CD4-positive, CD25-positive, alpha-beta regulatory T cell (primary cell): ENCODE measurements at regions not wholly inside any gene's neighbourhood (a gene's known extent, or its start where the extent isn't known, plus 50 kb on each side); places are given as distances from the start of the nearest gene placed in this dataset.

Experiments
- ATAC-seq, 2 donors: fragments of 150-1000 bp; cut with Tn5 transposase; one replicate each; pipeline ENCODE4 v1.10.0; 2021; ENCODE audit warnings: low read depth in 2 of 2, moderate number of reproducible peaks in 2 of 2, moderate library complexity in 1 of 2
- DNase-seq, 3 donors: peaks; one replicate each; pipeline versions ENCODE4 v3.0.0 to v3.0.0-alpha.2; 2012 to 2022; ENCODE audit warnings: mixed read lengths in 1 of 3
- H3K27ac ChIP-seq: one replicate; pipeline ENCODE4 v1.7.0; 2013; ENCODE audit warnings: mild to moderate bottlenecking, low read length; ENCODE audit not compliant: insufficient read depth, poor library complexity, severe bottlenecking
- H3K27me3 ChIP-seq: one replicate; pipeline ENCODE4 v1.7.0; 2013; ENCODE audit warnings: low read length; ENCODE audit not compliant: control insufficient read depth, insufficient read depth
- H3K36me3 ChIP-seq: one replicate; pipeline ENCODE4 v1.7.0; 2013; ENCODE audit warnings: mild to moderate bottlenecking, low read length, moderate library complexity; ENCODE audit not compliant: control insufficient read depth, insufficient read depth
- H3K4me1 ChIP-seq: 2 replicates; pipeline ENCODE4 v1.7.0; 2013; ENCODE audit warnings: mild to moderate bottlenecking, low read length; ENCODE audit not compliant: insufficient read depth, control insufficient read depth, poor library complexity, severe bottlenecking
- H3K4me3 ChIP-seq: one replicate; pipeline ENCODE4 v1.7.0; 2013; ENCODE audit warnings: low read depth, mild to moderate bottlenecking, low read length, moderate library complexity
- H3K9me3 ChIP-seq, 2 experiments: 1 replicate in 1 of 2; 2 replicates in 1 of 2; pipeline ENCODE4 v1.7.0; 2013; ENCODE audit warnings: low read length in 2 of 2, mild to moderate bottlenecking in 1 of 2, moderate library complexity in 1 of 2; ENCODE audit not compliant: control insufficient read depth in 2 of 2
- H3K27ac Mint-ChIP-seq, 3 donors: one replicate each; pipeline ENCODE4 v1.8.0; 2020 to 2022; ENCODE audit warnings: mild to moderate bottlenecking in 3 of 3, mixed read lengths in 3 of 3, moderate library complexity in 2 of 3
- H3K27me3 Mint-ChIP-seq: one replicate; pipeline ENCODE4 v1.8.0; 2022; ENCODE audit warnings: mild to moderate bottlenecking, mixed read lengths
- H3K36me3 Mint-ChIP-seq: one replicate; pipeline ENCODE4 v1.8.0; 2020; ENCODE audit warnings: mixed read lengths
- H3K4me1 Mint-ChIP-seq, 4 donors: one replicate each; pipeline ENCODE4 v1.8.0; 2020 to 2022; ENCODE audit warnings: mixed read lengths in 4 of 4, mild to moderate bottlenecking in 1 of 4
- H3K4me3 Mint-ChIP-seq, 4 donors: one replicate each; pipeline ENCODE4 v1.8.0; 2020 to 2022; ENCODE audit warnings: mild to moderate bottlenecking in 4 of 4, mixed read lengths in 4 of 4, moderate library complexity in 3 of 4
- H3K9me3 Mint-ChIP-seq, 7 donors: one replicate each; pipeline ENCODE4 v1.8.0; 2020 to 2022; ENCODE audit warnings: mixed read lengths in 7 of 7, mild to moderate bottlenecking in 3 of 7, moderate library complexity in 2 of 7

GRCh38 chr6:163687075-163687474 lies 272.6 kb downstream of the QKI start:
- Histone ChIP-seq H3K27me3 (peaks cover 3% of the 10 kb centered on the region), H3K9me3 (no peaks in the 10 kb centered on the region), H3K4me3 (no peak overlapping the region), H3K27ac (no peak overlapping the region), H3K36me3 (no peaks in the 10 kb centered on the region), H3K4me1 (no peaks in the 10 kb centered on the region)
- Mint-ChIP-seq H3K4me3 (no peak overlapping the region), H3K27me3 (peaks cover 5% of the 10 kb centered on the region), H3K27ac (no peak overlapping the region), H3K9me3 (peaks cover 0 to 3% (median 0%) of the 10 kb centered on the region in 7 donors), H3K4me1 (no peaks in the 10 kb centered on the region), H3K36me3 (no peaks in the 10 kb centered on the region)
- ATAC-seq (no peak), DNase-seq (no peak)

GRCh38 chr6:163686301-163686700 lies 271.8 kb downstream of the QKI start:
- no peak for DNase-seq
- H3K27ac Mint-ChIP-seq: no peak overlapping the region
- H3K36me3 Mint-ChIP-seq: no peaks in the 10 kb centered on the region
- no peak overlapping the region for H3K4me3 ChIP-seq
- ATAC-seq: no peak
- H3K36me3 ChIP-seq: no peaks in the 10 kb centered on the region
- H3K4me3 Mint-ChIP-seq: no peak overlapping the region
- no peak overlapping the region for H3K27ac ChIP-seq
- H3K27me3 Mint-ChIP-seq: peaks cover 5% of the 10 kb centered on the region
- H3K27me3 ChIP-seq: peaks cover 3% of the 10 kb centered on the region
- no peaks in the 10 kb centered on the region for H3K9me3 ChIP-seq
- no peaks in the 10 kb centered on the region for H3K4me1 Mint-ChIP-seq
- H3K4me1 ChIP-seq: no peaks in the 10 kb centered on the region
- H3K9me3 Mint-ChIP-seq: peaks cover 0 to 4% (median 0%) of the 10 kb centered on the region in 7 donors

DNA sequence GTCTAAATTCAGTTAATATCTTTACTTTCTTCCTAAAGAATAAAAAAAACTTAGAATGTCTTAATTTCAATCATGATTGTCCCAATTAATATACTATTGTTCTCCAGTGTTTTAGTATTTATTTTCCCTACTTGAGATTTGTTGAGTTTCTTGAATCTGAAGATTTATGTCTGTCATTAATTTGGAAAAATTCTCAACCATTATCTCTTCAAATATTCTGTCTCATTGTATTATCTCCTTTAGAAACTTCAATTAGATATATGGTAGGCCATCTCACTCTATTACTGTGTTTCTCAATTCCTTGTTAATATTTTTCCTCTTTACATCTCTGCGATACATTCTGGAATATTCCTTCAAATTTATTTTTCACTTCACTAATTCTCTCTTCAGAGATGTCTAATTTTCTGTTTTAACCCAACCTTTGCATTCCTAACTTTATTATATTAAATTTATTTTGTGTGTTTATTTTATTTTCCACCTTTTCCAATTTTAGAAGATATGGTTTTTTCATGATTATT lies 268.6 kb downstream of the QKI start:
- H3K4me1 Mint-ChIP-seq: no peaks in the 10 kb centered on the region

DNA sequence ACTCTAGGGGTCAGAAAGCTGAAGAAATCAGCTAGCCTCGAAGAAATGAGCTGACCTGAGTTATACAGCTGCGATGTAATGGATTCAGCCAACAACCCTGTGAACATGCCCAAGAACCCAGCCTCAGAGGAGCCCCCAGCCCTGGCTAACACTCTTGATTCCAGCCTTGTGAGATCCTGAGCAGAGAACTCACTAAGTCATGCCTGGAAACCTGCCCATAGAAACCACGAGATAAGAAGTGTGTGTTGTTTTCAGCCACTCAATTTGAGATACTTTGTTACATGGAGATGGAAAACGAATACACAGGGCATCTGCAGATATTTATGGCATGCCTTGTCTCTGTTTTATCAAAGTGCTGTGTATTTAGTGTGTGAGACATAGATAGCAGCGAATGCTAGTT lies 265.2 kb downstream of the QKI start:
- Mint-ChIP-seq H3K4me1 (no peaks in the 10 kb centered on the region), H3K27me3 (peaks cover 4% of the 10 kb centered on the region), H3K27ac (no peak overlapping the region), H3K4me3 (no peak overlapping the region), H3K9me3 (peaks cover 0 to 5% (median 1%) of the 10 kb centered on the region in 7 donors), H3K36me3 (no peaks in the 10 kb centered on the region)
- DNase-seq: no peak
- Histone ChIP-seq H3K36me3 (no peaks in the 10 kb centered on the region), H3K4me3 (no peak overlapping the region), H3K4me1 (no peaks in the 10 kb centered on the region), H3K9me3 (no peaks in the 10 kb centered on the region), H3K27me3 (peaks cover 3% of the 10 kb centered on the region), H3K27ac (no peak overlapping the region)
- no peak for ATAC-seq

More for the DNA sequence above, 268.6 kb downstream of the QKI start:
- H3K36me3 Mint-ChIP-seq: no peaks in the 10 kb centered on the region
- DNase-seq (no peak), ATAC-seq (no peak)
- no peaks in the 10 kb centered on the region for H3K9me3 ChIP-seq
- H3K9me3 Mint-ChIP-seq: peaks cover 0 to 4% (median 0%) of the 10 kb centered on the region in 7 donors
- H3K4me3 ChIP-seq: no peak overlapping the region
- H3K36me3 ChIP-seq: no peaks in the 10 kb centered on the region
- no peaks in the 10 kb centered on the region for H3K4me1 ChIP-seq
- peaks cover 3% of the 10 kb centered on the region for H3K27me3 ChIP-seq
- H3K27ac Mint-ChIP-seq: no peak overlapping the region
- H3K4me3 Mint-ChIP-seq: no peak overlapping the region
- H3K27me3 Mint-ChIP-seq: peaks cover 5% of the 10 kb centered on the region
- H3K27ac ChIP-seq: no peak overlapping the region

DNA sequence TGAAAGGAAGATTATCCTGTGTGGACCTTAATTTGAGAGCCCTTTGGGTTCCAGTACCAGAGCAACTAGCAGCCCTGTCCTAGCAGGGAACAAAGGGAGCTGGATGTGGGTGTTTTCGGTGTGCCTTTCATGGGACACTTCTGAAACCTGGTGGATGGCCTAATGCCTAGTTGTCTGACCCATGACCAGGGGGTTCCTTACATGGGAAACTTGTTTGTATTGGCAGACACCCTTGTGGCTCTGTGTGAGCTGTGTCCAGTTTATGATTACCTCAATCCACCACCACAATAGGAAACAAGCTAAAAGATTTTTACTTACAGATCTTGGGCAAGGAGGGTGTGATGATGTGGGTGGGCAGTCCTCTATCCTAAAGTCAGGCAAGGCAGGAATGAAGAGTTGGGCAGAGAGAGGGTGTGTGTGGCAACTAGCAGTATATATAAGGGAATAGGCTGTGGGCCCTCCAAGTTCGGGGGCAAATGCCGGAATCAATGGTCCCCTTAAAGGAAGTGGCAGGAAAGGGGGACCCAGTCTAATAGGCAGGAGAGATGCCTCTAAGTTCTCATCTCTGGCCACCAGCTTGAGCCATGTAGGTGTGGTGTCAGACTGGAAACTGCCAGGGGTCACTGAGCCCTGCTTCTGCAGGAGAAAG lies 264.6 kb downstream of the QKI start:
- Histone ChIP-seq H3K4me1 (no peaks in the 10 kb centered on the region), H3K27ac (no peak overlapping the region), H3K36me3 (no peaks in the 10 kb centered on the region), H3K4me3 (no peak overlapping the region), H3K27me3 (peaks cover 3% of the 10 kb centered on the region), H3K9me3 (no peaks in the 10 kb centered on the region)
- Mint-ChIP-seq H3K27ac (no peak overlapping the region), H3K27me3 (no peaks in the 10 kb centered on the region), H3K4me3 (no peak overlapping the region), H3K36me3 (no peaks in the 10 kb centered on the region), H3K9me3 (peaks cover 0 to 6% (median 1%) of the 10 kb centered on the region in 7 donors), H3K4me1 (no peaks in the 10 kb centered on the region)
- DNase-seq (no peak), ATAC-seq (no peak)

DNA sequence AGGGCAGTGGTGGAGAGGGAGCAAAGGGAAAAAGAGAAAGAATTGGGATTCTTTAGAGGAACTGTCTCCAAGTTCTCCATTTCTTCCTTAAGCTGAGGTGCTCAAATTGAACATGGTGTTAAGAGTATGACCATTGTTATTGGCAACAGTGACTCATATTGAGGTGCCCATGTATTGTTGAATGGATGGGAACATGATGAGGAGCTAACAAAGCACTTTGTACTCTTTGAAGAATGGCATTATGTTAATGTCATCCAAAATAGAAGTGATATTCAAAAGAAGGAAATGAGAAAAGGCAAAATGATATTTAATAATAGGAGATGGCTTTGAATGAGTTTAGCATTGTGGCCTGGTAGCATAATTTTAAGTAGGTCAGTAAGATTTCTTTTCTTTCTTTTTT lies 261.1 kb downstream of the QKI start:
- H3K36me3 ChIP-seq: no peaks in the 10 kb centered on the region
- H3K4me1 ChIP-seq: no peaks in the 10 kb centered on the region
- no peaks in the 10 kb centered on the region for H3K36me3 Mint-ChIP-seq
- no peak overlapping the region for H3K4me3 ChIP-seq
- no peaks in the 10 kb centered on the region for H3K27me3 ChIP-seq
- H3K27ac ChIP-seq: no peak overlapping the region
- DNase-seq (no peak), ATAC-seq (no peak)
- no peak overlapping the region for H3K27ac Mint-ChIP-seq
- H3K27me3 Mint-ChIP-seq: no peaks in the 10 kb centered on the region
- peaks cover 0 to 2% (median 0%) of the 10 kb centered on the region in 7 donors for H3K9me3 Mint-ChIP-seq
- no peak overlapping the region for H3K4me3 Mint-ChIP-seq
- no peaks in the 10 kb centered on the region for H3K9me3 ChIP-seq
- H3K4me1 Mint-ChIP-seq: no peaks in the 10 kb centered on the region

DNA sequence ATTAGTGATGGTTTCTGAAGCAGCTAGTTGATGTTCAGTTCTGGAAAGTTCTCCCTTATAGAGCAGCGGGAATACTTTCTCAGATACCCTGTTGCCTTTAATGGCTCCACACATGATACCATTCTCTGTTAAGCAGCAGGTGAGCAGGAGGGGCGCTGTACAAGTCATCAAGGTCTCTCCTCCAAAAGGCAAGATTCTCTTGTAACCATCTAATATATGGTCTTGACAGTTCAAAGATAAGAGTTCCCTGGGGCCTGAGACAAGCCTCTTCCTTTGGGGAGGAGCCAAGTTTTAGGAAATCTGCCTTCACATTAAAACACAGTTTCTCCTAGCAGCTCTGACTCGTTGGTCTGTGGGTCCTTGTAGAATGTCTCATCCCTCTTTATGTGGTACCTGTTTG lies 258.2 kb downstream of the QKI start:
- no peaks in the 10 kb centered on the region for H3K4me1 ChIP-seq
- no peaks in the 10 kb centered on the region for H3K9me3 ChIP-seq
- no peaks in the 10 kb centered on the region for H3K27me3 ChIP-seq
- H3K27ac ChIP-seq: no peak overlapping the region
- ATAC-seq (no peak), DNase-seq (no peak)
- Mint-ChIP-seq H3K4me3 (no peak overlapping the region), H3K36me3 (no peaks in the 10 kb centered on the region), H3K9me3 (peaks cover 0 to 2% (median 0%) of the 10 kb centered on the region in 7 donors), H3K27me3 (no peaks in the 10 kb centered on the region), H3K27ac (no peak overlapping the region), H3K4me1 (peaks cover 0 to 3% (median under 1%) of the 10 kb centered on the region in 4 donors)
- H3K4me3 ChIP-seq: no peak overlapping the region
- no peaks in the 10 kb centered on the region for H3K36me3 ChIP-seq

DNA sequence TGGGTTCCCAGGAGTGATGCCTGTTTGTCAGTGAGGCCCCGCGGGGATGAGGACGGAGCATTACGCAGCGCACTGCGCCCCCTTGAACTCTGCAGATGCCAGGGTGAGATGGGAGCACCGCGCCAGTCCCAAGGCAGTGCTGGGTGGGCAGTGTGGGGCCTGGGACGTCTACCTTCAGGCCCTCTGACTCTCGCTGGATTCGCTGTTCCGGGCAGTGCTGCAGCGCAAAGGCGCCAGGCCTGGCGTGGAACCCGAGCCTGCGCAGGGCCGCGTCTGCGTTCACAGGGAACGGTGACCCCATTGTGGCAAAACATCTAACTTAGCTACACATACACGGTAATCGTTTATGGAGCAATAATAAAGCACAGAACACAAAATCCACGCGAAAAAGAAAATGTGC lies 257.3 kb downstream of the QKI start:
- Mint-ChIP-seq H3K27ac (no peak overlapping the region), H3K4me1 (peaks cover 0 to 10% (median 5%) of the 10 kb centered on the region in 4 donors), H3K9me3 (peaks cover 0 to 2% (median 0%) of the 10 kb centered on the region in 7 donors), H3K36me3 (no peaks in the 10 kb centered on the region), H3K27me3 (no peaks in the 10 kb centered on the region), H3K4me3 (no peak overlapping the region)
- Histone ChIP-seq H3K36me3 (no peaks in the 10 kb centered on the region), H3K27ac (no peak overlapping the region), H3K9me3 (no peaks in the 10 kb centered on the region), H3K27me3 (no peaks in the 10 kb centered on the region), H3K4me1 (no peaks in the 10 kb centered on the region), H3K4me3 (no peak overlapping the region)
- DNase-seq (no peak), ATAC-seq (no peak)
